SK-N-SH (cell line): ENCODE measurements at regions not wholly inside any gene's neighbourhood (a gene's known extent, or its start where the extent isn't known, plus 50 kb on each side); places are given as distances from the start of the nearest gene placed in this dataset.

Experiments used
- CTCF ChIA-PET: fragments of 300-600, 350-600 bp; formaldehyde crosslinking; extraction: SDS; loops from one replicate; lab custom pipeline; 2021; lab: Yijun Ruan, JAX
- POLR2A ChIA-PET: fragments of 350-600 bp; sonication (Branson Sonifier 250); formaldehyde crosslinking; extraction: SDS; loops from one replicate; lab custom pipeline; 2020; ENCODE audit warnings: antibody characterized with exemption, inconsistent platforms; lab: Yijun Ruan, JAX
- DNase-seq: peaks from one replicate; pipeline ENCODE4 v3.0.0; 2012
- H2AFZ ChIP-seq: fragments of 200-600 bp; sonication (generic); 2 replicates; pipeline ENCODE4 v1.8.1; 2016; ENCODE audit warnings: antibody characterized with exemption, mild to moderate bottlenecking, low read depth
- H3F3A ChIP-seq: fragments of 200-600 bp; sonication (generic); replicated peaks from 2 replicates; pipeline ENCODE3; 2016; ENCODE audit warnings: antibody characterized with exemption, mild to moderate bottlenecking; ENCODE audit not compliant: insufficient read depth
- H3K27ac ChIP-seq, 2 experiments: fragments of 200-500 bp in 1 of 2; fragments of 200-600 bp in 1 of 2; sonication (Bioruptor generic) in 1 of 2; sonication (generic), shearing (Covaris generic) in 1 of 2; 2 replicates each; pipeline versions ENCODE4 v1.5.1 to v1.6.1; 2014 to 2016; ENCODE audit warnings: low read depth in 2 of 2, inconsistent platforms in 1 of 2, low read length in 1 of 2, mild to moderate bottlenecking in 1 of 2, mixed read lengths in 1 of 2
- H3K27me3 ChIP-seq: fragments of 200-600 bp; sonication (generic), shearing (Covaris generic); 2 replicates; pipeline ENCODE4 v1.6.1; 2016; ENCODE audit warnings: mixed run types; ENCODE audit not compliant: insufficient read depth
- H3K36me3 ChIP-seq, 2 experiments: fragments of 200-500 bp in 1 of 2; fragments of 200-600 bp in 1 of 2; sonication (Bioruptor generic) in 1 of 2; sonication (generic) in 1 of 2; replicated peaks in 1 of 2; 2 replicates each; pipeline versions ENCODE3 to v1.5.1; 2014 to 2016; ENCODE audit warnings: low read length in 1 of 2, mild to moderate bottlenecking in 1 of 2; ENCODE audit not compliant: insufficient read depth in 2 of 2, control insufficient read depth in 1 of 2
- H3K4me1 ChIP-seq, 2 experiments: fragments of 200-500 bp in 1 of 2; fragments of 200-600 bp in 1 of 2; sonication (Bioruptor generic) in 1 of 2; sonication (generic), shearing (Covaris generic) in 1 of 2; 2 replicates each; pipeline versions ENCODE4 v1.5.1 to v1.6.1; 2014 to 2016; ENCODE audit warnings: low read depth in 1 of 2, low read length in 1 of 2, mixed run types in 1 of 2; ENCODE audit not compliant: insufficient read depth in 2 of 2, control insufficient read depth in 1 of 2
- H3K4me2 ChIP-seq: fragments of 200-600 bp; sonication (generic), shearing (Covaris generic); 2 replicates; pipeline ENCODE4 v1.6.1; 2017; ENCODE audit warnings: mixed run types
- H3K4me3 ChIP-seq, 2 experiments: fragments of 200-500 bp in 1 of 2; fragments of 200-600 bp in 1 of 2; sonication (Bioruptor generic) in 1 of 2; sonication (generic), shearing (Covaris generic) in 1 of 2; 2 replicates each; pipeline versions ENCODE4 v1.5.1 to v1.8.1; 2014 to 2016; ENCODE audit warnings: low read depth in 2 of 2, inconsistent platforms in 1 of 2, low read length in 1 of 2, mild to moderate bottlenecking in 1 of 2, mixed read lengths in 1 of 2, moderate library complexity in 1 of 2
- H3K79me2 ChIP-seq: fragments of 200-600 bp; sonication (generic); 2 replicates; pipeline ENCODE4 v1.8.1; 2017; ENCODE audit warnings: mild to moderate bottlenecking; ENCODE audit not compliant: insufficient read depth
- H3K9ac ChIP-seq: fragments of 200-600 bp; sonication (generic); 2 replicates; pipeline ENCODE4 v1.6.1; 2017; ENCODE audit warnings: mixed run types
- H3K9me2 ChIP-seq: fragments of 200-600 bp; sonication (generic); 2 replicates; pipeline ENCODE4 v1.6.1; 2017; ENCODE audit warnings: mixed run types
- H3K9me3 ChIP-seq: fragments of 200-600 bp; sonication (generic); 2 replicates; pipeline ENCODE4 v1.6.1; 2017; ENCODE audit warnings: mixed run types, mild to moderate bottlenecking, moderate library complexity
- H4K20me1 ChIP-seq: fragments of 200-600 bp; sonication (generic); 2 replicates; pipeline ENCODE4 v1.6.1; 2017; ENCODE audit warnings: mild to moderate bottlenecking, mixed run types; ENCODE audit not compliant: insufficient read depth
- CTCF ChIP-seq: fragments of 200-600 bp; sonication (generic); IDR thresholded peaks from 2 replicates; pipeline ENCODE4 v1.6.1; 2017; ENCODE audit warnings: antibody characterized with exemption, mild to moderate bottlenecking, moderate library complexity
- EP300 ChIP-seq, 2 experiments: IDR thresholded peaks; 2 replicates each; pipeline versions ENCODE4 v1.4.0 to v1.6.1; 2012; ENCODE audit warnings: borderline replicate concordance in 1 of 2, low read depth in 1 of 2, low read length in 1 of 2
- EZH2phosphoT487 ChIP-seq: fragments of 200-600 bp; sonication (generic); IDR thresholded peaks from 2 replicates; pipeline ENCODE4 v1.6.1; 2017; ENCODE audit warnings: low read depth, mixed run types, mild to moderate bottlenecking, antibody characterized with exemption, moderate library complexity, borderline replicate concordance
- FOSL2 ChIP-seq: IDR thresholded peaks from 2 replicates; pipeline ENCODE4 v1.4.0; 2012; ENCODE audit warnings: low read depth, mild to moderate bottlenecking, moderate library complexity, borderline replicate concordance
- FOXJ3 ChIP-seq: sonication (generic); formaldehyde crosslinking; IDR thresholded peaks from 2 replicates; pipeline ENCODE4 v1.5.1; 2020; ENCODE audit warnings: mild to moderate bottlenecking, missing genetic modification reagents
- JUND ChIP-seq: IDR thresholded peaks from 2 replicates; pipeline ENCODE4 v1.4.0; 2012
- MEF2A ChIP-seq: IDR thresholded peaks from 2 replicates; pipeline ENCODE4 v1.4.0; 2012; ENCODE audit warnings: low read depth, borderline replicate concordance
- MXI1 ChIP-seq: IDR thresholded peaks from 2 replicates; pipeline ENCODE4 v1.6.1; 2012; ENCODE audit warnings: mild to moderate bottlenecking, low read depth, low read length, improper control_type of control experiment
- RAD21 ChIP-seq: IDR thresholded peaks from 2 replicates; pipeline ENCODE4 v1.6.1; 2012; ENCODE audit warnings: mild to moderate bottlenecking, low read length
- RCOR1 ChIP-seq: fragments of 150-350 bp; IDR thresholded peaks from 2 replicates; pipeline ENCODE4 v1.6.1; 2017; ENCODE audit warnings: antibody characterized with exemption, low read length
- SMC3 ChIP-seq: IDR thresholded peaks from 2 replicates; pipeline ENCODE4 v1.6.1; 2012; ENCODE audit warnings: low read depth, low read length, improper control_type of control experiment
- TCF12 ChIP-seq: IDR thresholded peaks from 2 replicates; pipeline ENCODE4 v1.4.0; 2012
- TEAD4 ChIP-seq: IDR thresholded peaks from 2 replicates; pipeline ENCODE4 v1.4.0; 2012; ENCODE audit warnings: mild to moderate bottlenecking, borderline replicate concordance; ENCODE audit not compliant: insufficient read depth
- USF2 ChIP-seq: fragments of 150-350 bp; IDR thresholded peaks from 2 replicates; pipeline ENCODE4 v1.6.1; 2017; ENCODE audit warnings: antibody characterized with exemption, low read length, low read depth, borderline replicate concordance
- WGBS: methylation state at CpG from one replicate; pipeline ENCODE4 v1.1.6; 2017; ENCODE audit warnings: low lambda C conversion rate; 5-methylcytosine and 5-hydroxymethylcytosine counted together
- TF ChIP-seq, protein P1 (sequence below): fragments of 150-350 bp; IDR thresholded peaks from 2 replicates; pipeline ENCODE4 v1.6.1; 2016; ENCODE audit warnings: mild to moderate bottlenecking, low read depth, low read length
- TF ChIP-seq, protein P2 (sequence below): IDR thresholded peaks from 2 replicates; pipeline ENCODE4 v1.4.0; 2012; ENCODE audit warnings: low read depth
- TF ChIP-seq, protein P3 (sequence below): IDR thresholded peaks from 2 replicates; pipeline ENCODE4 v1.4.0; 2012; ENCODE audit warnings: low read depth, borderline replicate concordance

DNA sequence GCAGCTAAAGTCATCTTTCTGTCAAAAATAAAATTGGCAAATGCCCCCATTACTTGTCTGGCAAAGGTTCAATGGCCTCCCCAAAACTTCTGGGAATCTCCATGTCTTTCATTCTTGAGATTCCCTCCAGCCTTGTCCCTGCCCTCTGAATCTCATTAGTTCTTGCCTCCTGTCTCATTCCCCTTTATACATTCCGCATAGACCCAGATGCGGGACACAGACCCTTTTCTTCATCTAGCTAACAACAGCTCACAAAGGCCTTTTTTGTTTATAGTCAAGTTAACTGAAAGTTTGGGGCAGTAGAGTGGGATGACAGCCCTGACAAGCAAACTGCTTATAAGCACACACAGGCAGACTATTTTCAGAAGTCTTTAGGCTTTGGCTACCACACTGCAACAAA is 306.1 kb upstream of the FAM241A start:
- no peak overlapping the region for H2AFZ ChIP-seq
- no peaks in the 10 kb centered on the region for H3K9me3 ChIP-seq
- H3K27me3 ChIP-seq, result no peaks in the 10 kb centered on the region
- no peak overlapping the region for H3K4me3 ChIP-seq
- H3K9me2 ChIP-seq, result no peaks in the 10 kb centered on the region
- POLR2A ChIA-PET, result no interaction called here
- H3K36me3 ChIP-seq, result no peaks in the 10 kb centered on the region
- H3K4me1 ChIP-seq, result no peaks in the 10 kb centered on the region
- H4K20me1 ChIP-seq, result no peaks in the 10 kb centered on the region
- H3K9ac ChIP-seq, result no peak overlapping the region
- CTCF ChIA-PET, result interaction anchor here (1.2 to 2.0 kb wide), 2 partner anchors 10 to 13 kb away, joined by 3 to 4 read pairs; no protein-coding TSS in a partner anchor
- no peaks in the 10 kb centered on the region for H3K79me2 ChIP-seq
- no peak overlapping the region for H3K27ac ChIP-seq
- no peaks in the 10 kb centered on the region for H3F3A ChIP-seq
- no peak for TF ChIP-seq USF2
- no peak for TF ChIP-seq JUND
- DNase-seq, result no peak
- 6% methylated on average over 2 of the region's 2 CpGs for WGBS
- no peak overlapping the region for H3K4me2 ChIP-seq

DNA sequence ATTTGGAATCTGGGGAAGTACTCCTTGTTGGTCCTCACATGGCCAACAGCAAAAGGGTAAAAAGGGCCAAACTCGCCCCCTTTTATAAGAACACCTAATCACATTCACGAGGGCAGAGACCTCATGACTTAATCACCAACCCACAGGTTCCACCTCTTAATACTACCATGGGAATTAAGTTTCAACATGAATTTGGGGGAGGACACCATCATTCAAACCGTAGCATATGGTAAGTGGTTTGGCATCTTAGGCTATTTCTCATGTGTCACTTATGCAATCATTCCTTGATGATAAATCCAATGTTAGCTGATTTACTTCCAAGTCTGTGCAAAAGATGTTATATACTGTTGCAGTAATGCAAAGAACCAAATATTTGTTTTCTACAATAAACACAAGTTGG is 302.9 kb upstream of the FAM241A start:
- H3K27ac ChIP-seq, result no peak overlapping the region
- no peaks in the 10 kb centered on the region for H3K36me3 ChIP-seq
- WGBS, result 3% methylated on average over 3 of the region's 3 CpGs
- TF ChIP-seq TEAD4 (no peak), CTCF (no peak), SMC3 (no peak), TCF12 (no peak), EP300 (IDR thresholded peaks at IDR 0.05; ENCODE audit: borderline replicate concordance in 1 of 2, low read depth in 1 of 2, low read length in 1 of 2) (no peak), MXI1 (no peak), MEF2A (no peak), FOXJ3 (CRISPR knock-in tag) (no peak), FOSL2 (no peak), EZH2phosphoT487 (no peak), RCOR1 (no peak), RAD21 (no peak)
- TF ChIP-seq, protein P1, sequence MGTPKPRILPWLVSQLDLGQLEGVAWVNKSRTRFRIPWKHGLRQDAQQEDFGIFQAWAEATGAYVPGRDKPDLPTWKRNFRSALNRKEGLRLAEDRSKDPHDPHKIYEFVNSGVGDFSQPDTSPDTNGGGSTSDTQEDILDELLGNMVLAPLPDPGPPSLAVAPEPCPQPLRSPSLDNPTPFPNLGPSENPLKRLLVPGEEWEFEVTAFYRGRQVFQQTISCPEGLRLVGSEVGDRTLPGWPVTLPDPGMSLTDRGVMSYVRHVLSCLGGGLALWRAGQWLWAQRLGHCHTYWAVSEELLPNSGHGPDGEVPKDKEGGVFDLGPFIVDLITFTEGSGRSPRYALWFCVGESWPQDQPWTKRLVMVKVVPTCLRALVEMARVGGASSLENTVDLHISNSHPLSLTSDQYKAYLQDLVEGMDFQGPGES, result no peak
- TF ChIP-seq, protein P2, sequence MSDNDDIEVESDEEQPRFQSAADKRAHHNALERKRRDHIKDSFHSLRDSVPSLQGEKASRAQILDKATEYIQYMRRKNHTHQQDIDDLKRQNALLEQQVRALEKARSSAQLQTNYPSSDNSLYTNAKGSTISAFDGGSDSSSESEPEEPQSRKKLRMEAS, result no peak
- TF ChIP-seq, protein P3, sequence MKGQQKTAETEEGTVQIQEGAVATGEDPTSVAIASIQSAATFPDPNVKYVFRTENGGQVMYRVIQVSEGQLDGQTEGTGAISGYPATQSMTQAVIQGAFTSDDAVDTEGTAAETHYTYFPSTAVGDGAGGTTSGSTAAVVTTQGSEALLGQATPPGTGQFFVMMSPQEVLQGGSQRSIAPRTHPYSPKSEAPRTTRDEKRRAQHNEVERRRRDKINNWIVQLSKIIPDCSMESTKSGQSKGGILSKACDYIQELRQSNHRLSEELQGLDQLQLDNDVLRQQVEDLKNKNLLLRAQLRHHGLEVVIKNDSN, result no peak
- no peak overlapping the region for H3K4me3 ChIP-seq
- no peak overlapping the region for H3K9ac ChIP-seq
- no peak for DNase-seq
- no peaks in the 10 kb centered on the region for H3K79me2 ChIP-seq
- H4K20me1 ChIP-seq, result no peaks in the 10 kb centered on the region
- CTCF ChIA-PET, result interaction anchor here (1.4 kb wide), 1 partner anchor 12 kb away, joined by 4 read pairs; no protein-coding TSS in a partner anchor
- no peaks in the 10 kb centered on the region for H3K4me1 ChIP-seq
- H3K9me3 ChIP-seq, result no peaks in the 10 kb centered on the region
- POLR2A ChIA-PET, result no interaction called here
- no peaks in the 10 kb centered on the region for H3F3A ChIP-seq
- no peaks in the 10 kb centered on the region for H3K27me3 ChIP-seq
- H2AFZ ChIP-seq, result no peak overlapping the region
- H3K4me2 ChIP-seq, result no peak overlapping the region
- H3K9me2 ChIP-seq, result no peaks in the 10 kb centered on the region
